HG02642 (cell line): ENCODE measurements at regions not wholly inside any gene's neighbourhood (a gene's known extent, or its start where the extent isn't known, plus 50 kb on each side); places are given as distances from the start of the nearest gene placed in this dataset.

Source experiments
- ATAC-seq: cut with Tn5 transposase; IDR thresholded peaks from one replicate; pipeline ENCODE4 v1.9.1; 2021; ENCODE audit warnings: mild to moderate bottlenecking; ENCODE audit not compliant: unreplicated experiment, poor library complexity

GRCh38 chr5:67462147-67462546, 265.5 kb upstream of the CD180 start:
- ATAC-seq = no peak

- ATAC-seq = no peak
Measured at GRCh38 chr5:67459253-67459652, 262.7 kb upstream of the CD180 start.

- ATAC-seq = no peak
Measured at GRCh38 chr5:67455970-67456369, 259.4 kb upstream of the CD180 start.

DNA sequence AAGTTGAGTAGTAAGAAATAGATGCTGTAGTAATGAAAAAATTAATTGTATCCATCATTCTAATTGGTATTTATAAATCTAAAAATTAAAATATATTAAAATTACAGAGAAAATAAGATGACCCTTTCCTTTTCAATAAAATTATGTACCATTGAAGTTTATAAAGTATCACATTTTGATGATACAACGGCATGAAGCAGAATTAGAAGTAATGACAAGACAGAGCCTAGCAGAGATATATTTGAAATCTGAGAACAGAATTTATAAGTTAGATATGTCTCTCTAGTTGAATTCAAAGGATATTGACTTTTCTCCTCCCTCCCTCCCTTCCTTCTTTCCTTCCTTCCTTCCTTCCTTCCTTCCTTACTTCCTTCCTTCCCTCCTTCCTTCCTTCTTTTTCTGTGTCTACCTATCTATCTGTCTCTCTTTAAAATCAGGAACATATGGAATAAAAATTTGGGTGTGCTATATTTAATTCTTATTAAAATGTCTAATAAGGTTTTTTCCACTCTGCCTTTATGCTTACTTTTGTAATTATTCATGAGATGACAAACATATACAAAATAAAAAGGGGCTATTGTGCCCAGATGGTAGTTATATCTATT, 258.5 kb upstream of the CD180 start:
- ATAC-seq = no peak

- no peak for ATAC-seq
Measured at GRCh38 chr5:67453111-67453905, 256.7 kb upstream of the CD180 start.

DNA sequence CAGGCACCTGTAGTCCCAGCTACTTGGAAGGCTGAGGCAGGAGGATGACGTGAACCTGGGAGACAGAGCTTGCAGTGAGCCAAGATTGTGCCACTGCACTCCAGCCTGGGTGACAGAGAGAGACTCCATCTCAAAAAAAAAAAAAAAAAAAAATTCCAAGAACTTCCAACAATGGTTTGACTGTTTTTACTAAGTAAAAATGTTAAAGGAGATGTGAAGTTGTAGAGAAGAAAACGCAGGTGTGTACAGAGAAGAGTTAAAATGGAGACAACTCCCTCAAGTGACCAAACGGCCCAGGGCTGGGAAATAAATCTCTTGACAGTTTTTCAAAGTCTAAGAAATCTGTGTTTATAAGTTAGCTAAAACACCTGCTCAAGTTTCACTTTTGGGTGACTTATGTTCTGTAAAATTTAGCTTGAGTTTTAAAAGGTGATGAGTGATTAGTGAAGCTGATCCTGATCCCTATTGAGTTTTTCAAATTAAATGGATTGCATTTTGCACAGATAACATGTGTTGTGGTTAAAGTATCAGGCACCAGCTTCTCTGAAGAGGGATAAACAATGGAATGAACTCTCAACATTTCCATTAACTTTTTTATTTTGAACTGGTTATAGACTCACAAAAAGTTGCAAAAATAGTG, 255.2 kb upstream of the CD180 start:
- no peak for ATAC-seq

DNA sequence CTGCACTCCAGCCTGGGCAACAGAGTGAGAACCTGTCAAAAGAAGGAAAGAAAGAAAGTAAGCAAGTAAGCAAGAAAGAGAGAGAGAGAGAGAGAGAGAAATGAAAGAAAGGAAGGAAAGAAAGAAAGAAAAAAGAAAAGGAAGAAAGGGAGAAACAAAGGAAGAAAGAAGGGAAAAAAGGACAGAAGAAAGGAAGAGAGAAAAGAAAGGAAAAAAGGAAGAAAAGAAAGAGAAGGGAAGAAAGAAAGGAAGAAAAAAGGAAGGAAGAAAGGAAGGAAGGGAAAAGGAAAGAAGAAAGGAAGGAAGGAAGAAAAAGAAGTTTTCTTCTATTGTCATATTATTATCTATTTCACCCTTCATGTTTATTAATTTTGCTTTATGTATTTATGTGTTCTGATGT, 251.1 kb upstream of the CD180 start:
- ATAC-seq = no peak

- ATAC-seq = no peak
Measured at GRCh38 chr5:67437905-67438845, 241.6 kb upstream of the CD180 start.

DNA sequence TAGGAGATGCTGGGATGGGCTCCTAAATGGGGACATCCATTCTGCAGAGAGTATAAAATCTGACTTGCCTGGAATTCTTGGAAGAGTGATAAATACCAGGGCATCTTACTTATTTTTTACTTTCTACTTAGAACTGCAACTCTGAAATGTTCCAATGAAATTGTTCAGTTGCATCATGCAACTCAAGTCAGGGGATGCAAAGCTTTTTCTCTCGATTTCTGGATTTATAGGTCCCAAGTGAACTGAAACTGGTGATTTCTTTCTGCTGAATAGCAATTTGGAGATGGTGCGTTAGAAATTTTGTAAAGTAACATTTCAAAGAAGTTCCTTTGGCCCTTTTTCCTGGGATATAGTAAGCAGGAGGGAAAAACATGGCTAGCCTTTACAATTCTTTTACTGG, 238.4 kb upstream of the CD180 start:
- no peak for ATAC-seq

GRCh38 chr5:67434466-67434865, 237.9 kb upstream of the CD180 start:
- ATAC-seq = no peak

- no peak for ATAC-seq
Measured at GRCh38 chr5:67432606-67433005, 236.0 kb upstream of the CD180 start.

DNA sequence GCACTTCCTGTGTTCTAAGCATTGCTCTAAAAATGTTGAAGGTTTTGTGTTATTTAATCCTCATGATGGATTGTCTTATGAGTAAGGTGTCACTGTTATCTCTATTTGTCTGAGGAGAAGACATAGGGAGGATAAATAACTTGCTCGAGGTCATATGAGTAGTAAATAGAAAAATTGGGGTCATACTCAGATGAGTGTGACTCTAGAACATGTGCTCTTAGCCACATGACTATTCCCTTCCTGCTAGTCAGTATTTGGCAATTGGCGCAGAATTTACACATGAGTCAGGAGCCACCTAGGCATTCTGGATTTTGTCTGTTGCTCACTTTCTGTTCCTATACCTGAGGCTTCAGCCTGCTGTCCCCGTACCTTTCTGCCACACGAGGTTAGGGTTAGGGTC, 234.6 kb upstream of the CD180 start:
- no peak for ATAC-seq

- no peak for ATAC-seq
Measured at GRCh38 chr5:67427850-67428298, 231.3 kb upstream of the CD180 start.

GRCh38 chr5:67426961-67427849, 230.6 kb upstream of the CD180 start:
- no peak for ATAC-seq

DNA sequence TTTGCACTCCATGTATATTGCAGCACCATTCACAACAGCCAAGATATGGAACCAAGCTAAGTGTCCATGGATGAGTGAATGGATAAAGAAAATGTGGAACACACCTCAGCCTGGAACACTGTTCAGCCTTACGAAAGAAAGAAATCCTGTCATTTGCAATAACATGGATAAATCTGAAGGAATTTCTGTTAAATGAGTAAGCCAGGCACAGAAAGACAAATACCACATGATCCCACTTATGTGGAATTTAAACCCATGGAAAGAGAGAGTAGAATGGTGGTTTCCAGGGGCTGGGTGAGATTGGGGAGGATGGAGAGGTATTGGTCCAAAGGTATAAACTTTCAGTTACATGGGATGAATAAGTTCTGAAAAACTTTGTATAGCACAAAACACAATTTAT, 228.9 kb upstream of the CD180 start:
- ATAC-seq = no peak

DNA sequence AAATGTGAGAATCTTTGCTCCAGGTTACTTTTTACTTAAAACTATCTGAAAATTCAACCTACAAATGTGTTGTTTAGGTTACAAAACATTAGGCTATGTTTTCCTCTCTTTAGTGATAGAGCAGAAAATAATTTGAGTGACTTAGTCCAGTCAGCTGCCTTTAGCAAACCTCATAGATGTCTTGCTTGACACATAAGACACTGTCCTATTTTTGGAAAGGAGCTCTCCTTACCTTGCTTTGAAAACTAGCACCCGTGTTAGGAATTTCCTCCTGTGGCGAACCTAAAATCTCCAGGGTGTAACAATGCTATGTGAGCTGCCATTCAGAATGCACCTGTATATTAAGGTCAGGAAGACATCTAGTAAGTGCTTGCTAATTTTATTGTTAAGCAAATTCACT, 221.2 kb upstream of the CD180 start:
- ATAC-seq = no peak

- no peak for ATAC-seq
Measured at GRCh38 chr5:67416986-67417385, 220.4 kb upstream of the CD180 start.

DNA sequence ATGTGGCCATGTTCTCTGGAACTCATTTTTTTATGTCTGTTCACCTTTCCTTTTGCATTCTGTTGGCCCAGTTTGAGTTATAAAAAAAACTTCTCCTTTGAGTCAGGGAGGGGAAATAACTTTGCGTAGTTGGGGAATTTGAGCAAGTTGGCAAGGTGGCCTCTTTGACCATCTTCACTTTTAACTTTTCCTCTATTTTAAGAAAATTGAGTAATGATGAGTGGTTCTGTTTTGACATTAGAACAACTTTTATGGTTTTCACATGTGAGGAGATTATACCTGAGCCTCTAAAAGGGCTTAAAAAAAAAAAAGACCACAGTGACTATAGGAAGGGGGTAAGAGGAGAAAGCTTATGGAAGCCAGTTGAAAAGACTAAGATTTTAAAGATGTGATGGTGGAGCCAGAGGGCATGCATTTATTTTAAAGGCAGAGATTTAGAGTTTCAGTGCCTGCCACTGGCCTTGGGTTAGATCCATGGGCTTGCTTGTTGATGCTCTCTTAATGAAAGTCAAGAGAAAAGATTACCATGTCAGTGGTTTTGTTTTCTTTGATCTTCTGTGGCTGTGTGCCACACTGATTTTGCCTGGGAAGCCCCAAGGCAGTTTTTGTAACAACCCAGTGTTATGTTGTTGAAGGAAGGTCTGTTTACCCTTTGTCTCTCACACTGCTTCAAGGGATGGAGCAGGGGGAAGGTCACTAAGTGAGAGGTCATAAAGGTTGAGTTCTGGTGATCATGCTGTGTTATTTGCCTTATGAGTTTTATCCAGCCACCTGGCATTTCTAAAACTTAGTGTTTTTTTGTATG, 219.7 kb upstream of the CD180 start:
- ATAC-seq = no peak

DNA sequence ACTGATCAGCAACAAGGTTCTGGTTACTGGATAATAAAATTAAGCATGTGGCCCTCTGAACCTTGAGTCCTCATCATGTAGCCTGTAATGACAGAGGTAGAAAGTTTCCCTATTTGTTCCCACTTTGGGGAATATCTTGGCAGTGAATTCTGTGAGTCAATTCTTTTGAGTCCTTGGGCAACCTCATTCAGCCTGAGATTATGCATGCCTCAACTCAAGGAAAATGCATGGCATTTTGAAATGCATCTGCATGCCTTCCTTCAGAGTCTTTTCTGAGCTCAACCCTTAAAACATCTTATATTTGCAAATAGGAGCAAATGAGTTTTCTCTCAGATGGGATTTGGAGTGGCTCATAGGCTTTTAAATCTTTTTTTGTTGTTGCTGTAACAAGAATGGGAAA, 218.1 kb upstream of the CD180 start:
- ATAC-seq = no peak
